ENCODE measurements at regions not wholly inside any gene's neighbourhood (a gene's known extent, or its start where the extent isn't known, plus 50 kb on each side); places are given as distances from the start of the nearest gene placed in this dataset.

DNA sequence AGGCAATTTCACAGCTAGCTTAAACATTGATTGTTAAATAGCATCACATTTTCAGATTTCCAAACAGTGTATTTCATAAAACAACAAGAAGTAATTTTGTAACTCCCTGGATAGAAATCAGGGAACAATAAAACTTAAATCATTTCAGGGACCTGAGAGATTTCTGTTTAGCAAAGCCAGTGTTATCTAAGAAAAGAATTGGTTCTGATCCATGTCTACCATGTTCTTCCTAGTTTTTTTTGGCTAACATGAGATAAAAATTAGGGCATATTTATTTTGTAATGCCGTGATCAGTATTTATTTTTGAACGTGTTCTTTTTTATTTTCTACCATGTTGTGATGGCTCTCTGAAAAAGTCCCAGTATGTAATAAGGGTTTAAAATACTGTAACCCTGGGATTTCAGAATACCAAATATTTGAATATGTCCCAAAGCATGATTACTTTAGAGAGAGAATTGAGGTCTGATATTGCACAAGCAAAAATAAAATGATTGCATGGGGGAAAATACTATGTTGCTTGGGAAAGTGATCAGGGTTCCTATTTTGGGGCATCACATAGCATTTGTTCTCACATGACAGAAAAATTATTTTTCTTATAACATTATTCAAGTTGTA lies 188.7 kb upstream of the CEP162 start:
- Histone ChIP-seq H3K4me1 (replicated peaks in 1 of 4; ENCODE audit: control insufficient read depth in 3 of 4, insufficient read depth in 4 of 4, low read length in 3 of 4) (no peaks in the 10 kb centered on the region), H2BK120ac (replicated peaks; ENCODE audit: low read depth, low read length) (no peak overlapping the region), H2BK15ac (ENCODE audit: low read length) (no peak overlapping the region), H3K79me2 (ENCODE audit: control insufficient read depth in 1 of 2, insufficient read depth in 2 of 2, low read length in 2 of 2) (no peaks in the 10 kb centered on the region), H4K8ac (ENCODE audit: extremely low read depth, insufficient read depth, low read length) (no peak overlapping the region), H2BK12ac (ENCODE audit: low read depth, low read length) (no peak overlapping the region), H3K18ac (ENCODE audit: extremely low read depth, low read length) (no peak overlapping the region), H3K4me2 (ENCODE audit: insufficient read depth in 1 of 2, low read depth in 2 of 2, low read length in 2 of 2) (no peak overlapping the region), H3K79me1 (ENCODE audit: low read depth, low read length) (no peaks in the 10 kb centered on the region), H3K23me2 (ENCODE audit: low read depth, low read length) (no peaks in the 10 kb centered on the region), H2BK20ac (ENCODE audit: low read length) (no peak overlapping the region), H3K56ac (replicated peaks; ENCODE audit: insufficient read length, low read depth, low read length) (no peak overlapping the region), H2AFZ (ENCODE audit: low read length) (no peak overlapping the region), H3K36me3 (ENCODE audit: control insufficient read depth in 2 of 4, insufficient read depth in 4 of 4, low read length in 3 of 4) (no peaks in the 10 kb centered on the region), H3K27me3 (replicated peaks in 1 of 4; ENCODE audit: control insufficient read depth in 3 of 4, extremely low read depth in 1 of 4, insufficient read depth in 3 of 4, low read length in 3 of 4) (no peaks in the 10 kb centered on the region), H3K4me3 (ENCODE audit: extremely low read depth in 1 of 4, insufficient read depth in 2 of 4, low read depth in 3 of 4, low read length in 4 of 4) (no peak overlapping the region), H3K9me3 (ENCODE audit: insufficient read depth in 2 of 2, low read depth in 1 of 2, low read length in 1 of 2) (no peaks in the 10 kb centered on the region), H3K14ac (ENCODE audit: insufficient read length) (no peak overlapping the region), H4K5ac (ENCODE audit: insufficient read length, low read depth, low read length) (no peak overlapping the region), H3K4ac (replicated peaks; ENCODE audit: insufficient read length, low read depth, low read length) (no peak overlapping the region), H3K9ac (replicated peaks in 1 of 4; ENCODE audit: extremely low read depth in 1 of 4, low read depth in 3 of 4, low read length in 3 of 4) (no peak overlapping the region), H4K91ac (replicated peaks; ENCODE audit: insufficient read length, low read length) (no peak overlapping the region), H3K23ac (ENCODE audit: insufficient read length) (no peak overlapping the region), H2AK5ac (ENCODE audit: low read depth, low read length) (no peak overlapping the region), H2BK5ac (ENCODE audit: low read depth, low read length) (no peak overlapping the region), H4K20me1 (replicated peaks in 1 of 2; ENCODE audit: control insufficient read depth in 1 of 2, insufficient read depth in 2 of 2, low read length in 2 of 2) (no peaks in the 10 kb centered on the region), H3K27ac (ENCODE audit: low read depth, low read length) (no peak overlapping the region)
- ChIA-PET CTCF (ENCODE audit: partially characterized antibody) (no interaction called here), POLR2A (ENCODE audit: partially characterized antibody) (no interaction called here)
- whole genome bisulfite sequencing, 2 experiments (ENCODE audit: extremely low coverage in 1 of 2, insufficient coverage in 1 of 2, insufficient read length in 1 of 2, insufficient replicate concordance in 2 of 2, low coverage in 1 of 2, low lambda C conversion rate in 2 of 2, missing lambda C conversion rate in 1 of 2) = 96% methylated on average over 2 of the region's 2 CpGs; no CpG with 5 or more reads in 1 of the 2 experiments
- no peak for FAIRE-seq
- DNase-seq (ENCODE audit: low read depth in 1 of 2, low spot score in 2 of 2) = no peak
- TF ChIP-seq FOSL1 (IDR thresholded peaks at IDR 0.05; ENCODE audit: insufficient read depth, low read depth, low read length) = no peak
- TF ChIP-seq EZH2 (IDR thresholded peaks at IDR 0.05; ENCODE audit: low read depth, low read length, severe bottlenecking) = no peak
- TF ChIP-seq SP2 (IDR thresholded peaks at IDR 0.05; ENCODE audit: low read length) = no peak
- TF ChIP-seq BACH1 (IDR thresholded peaks at IDR 0.05; ENCODE audit: low read length) = no peak
- TF ChIP-seq, protein P1, sequence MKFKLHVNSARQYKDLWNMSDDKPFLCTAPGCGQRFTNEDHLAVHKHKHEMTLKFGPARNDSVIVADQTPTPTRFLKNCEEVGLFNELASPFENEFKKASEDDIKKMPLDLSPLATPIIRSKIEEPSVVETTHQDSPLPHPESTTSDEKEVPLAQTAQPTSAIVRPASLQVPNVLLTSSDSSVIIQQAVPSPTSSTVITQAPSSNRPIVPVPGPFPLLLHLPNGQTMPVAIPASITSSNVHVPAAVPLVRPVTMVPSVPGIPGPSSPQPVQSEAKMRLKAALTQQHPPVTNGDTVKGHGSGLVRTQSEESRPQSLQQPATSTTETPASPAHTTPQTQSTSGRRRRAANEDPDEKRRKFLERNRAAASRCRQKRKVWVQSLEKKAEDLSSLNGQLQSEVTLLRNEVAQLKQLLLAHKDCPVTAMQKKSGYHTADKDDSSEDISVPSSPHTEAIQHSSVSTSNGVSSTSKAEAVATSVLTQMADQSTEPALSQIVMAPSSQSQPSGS (IDR thresholded peaks at IDR 0.05; ENCODE audit: low read length) = no peak
- TF ChIP-seq RFX5 (IDR thresholded peaks at IDR 0.05; ENCODE audit: borderline replicate concordance, low read depth, low read length) = no peak
- TF ChIP-seq RNF2 (IDR thresholded peaks at IDR 0.05; ENCODE audit: borderline replicate concordance, low read depth, low read length, missing control alignments, poor library complexity, severe bottlenecking) = no peak
- no peak for TF ChIP-seq CTBP2 (IDR thresholded peaks at IDR 0.05; ENCODE audit: borderline replicate concordance, insufficient read depth, insufficient read length, low read length)

Measured in H1 (cell line).